ENCODE measurements at regions not wholly inside any gene's neighbourhood (a gene's known extent, or its start where the extent isn't known, plus 50 kb on each side); places are given as distances from the start of the nearest gene placed in this dataset.

DNA sequence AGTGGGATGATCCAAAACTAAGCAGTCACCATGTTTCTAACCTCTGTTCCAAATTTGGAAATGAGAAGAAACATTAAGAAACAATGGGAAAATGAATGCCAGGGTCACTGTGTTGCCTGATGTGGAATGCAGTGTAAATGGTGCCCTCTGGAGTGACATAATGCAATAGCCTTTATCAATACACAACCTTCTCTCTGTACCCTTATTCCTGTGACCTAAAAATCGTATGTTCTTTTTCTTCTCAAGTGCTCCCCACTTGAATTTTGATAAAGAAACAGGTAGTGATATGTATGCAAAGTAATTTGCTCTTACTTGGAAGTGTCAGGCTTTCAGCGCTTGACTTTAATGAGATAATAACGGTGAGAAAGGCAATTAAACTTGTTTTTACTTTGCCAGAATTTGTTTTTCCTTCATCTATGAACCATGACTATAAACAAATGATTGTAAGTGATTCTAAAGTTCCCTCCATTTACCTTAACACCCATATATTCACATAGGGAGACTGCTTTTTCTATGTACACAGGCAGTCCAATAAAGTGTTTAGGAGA is 145.8 kb upstream of the THRB start:
- Histone ChIP-seq H3K9me3 (ENCODE audit: control insufficient read depth, insufficient read depth, low read length) (no peaks in the 10 kb centered on the region), H3K36me3 (ENCODE audit: insufficient read depth, low read length) (no peaks in the 10 kb centered on the region), H3K4me1 (ENCODE audit: insufficient read depth, low read length) (0 out of 2 replicates have a peak, but pooled peaks cover 5% of the 10 kb centered on the region), H3K9ac (ENCODE audit: low read depth, low read length) (no peak overlapping the region)

GRCh38 chr3:24641628-24642027 is 147.0 kb upstream of the THRB start:
- Histone ChIP-seq H3K9me3 (ENCODE audit: control insufficient read depth, insufficient read depth, low read length) (no peaks in the 10 kb centered on the region), H3K36me3 (ENCODE audit: insufficient read depth, low read length) (no peaks in the 10 kb centered on the region), H3K4me1 (ENCODE audit: insufficient read depth, low read length) (0 out of 2 replicates have a peak, but pooled peaks cover 5% of the 10 kb centered on the region), H3K9ac (ENCODE audit: low read depth, low read length) (no peak overlapping the region)

GRCh38 chr3:24645047-24645446 is 150.4 kb upstream of the THRB start:
- H3K4me1 ChIP-seq (ENCODE audit: insufficient read depth, low read length): 0 out of 2 replicates have a peak, but pooled peaks cover 5% of the 10 kb centered on the region
- no peaks in the 10 kb centered on the region for H3K9me3 ChIP-seq (ENCODE audit: control insufficient read depth, insufficient read depth, low read length)
- H3K36me3 ChIP-seq (ENCODE audit: insufficient read depth, low read length): no peaks in the 10 kb centered on the region
- no peak overlapping the region for H3K9ac ChIP-seq (ENCODE audit: low read depth, low read length)

DNA sequence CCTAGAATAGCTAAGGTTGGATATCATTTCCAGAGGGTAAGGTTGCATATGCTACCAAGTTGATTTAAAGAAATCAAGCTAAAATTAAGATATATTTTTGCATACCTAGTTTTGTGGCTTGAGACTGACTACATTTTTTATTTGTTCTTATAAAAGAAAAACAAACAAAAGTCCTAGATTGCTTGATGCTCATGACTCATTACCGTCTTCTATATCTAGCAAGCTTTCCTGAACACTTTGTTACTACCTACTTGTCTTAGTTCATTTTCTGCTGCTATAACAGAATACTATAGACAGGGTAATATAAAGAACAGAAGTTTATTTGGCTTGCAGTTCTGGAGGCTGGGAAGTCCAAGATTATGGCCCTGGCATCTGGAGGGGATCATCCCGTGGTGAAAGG is 152.1 kb upstream of the THRB start:
- Histone ChIP-seq H3K36me3 (ENCODE audit: insufficient read depth, low read length) (no peaks in the 10 kb centered on the region), H3K9me3 (ENCODE audit: control insufficient read depth, insufficient read depth, low read length) (no peaks in the 10 kb centered on the region), H3K9ac (ENCODE audit: low read depth, low read length) (no peak overlapping the region), H3K4me1 (ENCODE audit: insufficient read depth, low read length) (0 out of 2 replicates have a peak, but pooled peaks cover 5% of the 10 kb centered on the region)

- no peaks in the 10 kb centered on the region for H3K4me1 ChIP-seq (ENCODE audit: insufficient read depth, low read length)
- no peaks in the 10 kb centered on the region for H3K36me3 ChIP-seq (ENCODE audit: insufficient read depth, low read length)
- no peak overlapping the region for H3K9ac ChIP-seq (ENCODE audit: low read depth, low read length)
- no peaks in the 10 kb centered on the region for H3K9me3 ChIP-seq (ENCODE audit: control insufficient read depth, insufficient read depth, low read length)
Measured at GRCh38 chr3:24648063-24648462, 153.4 kb upstream of the THRB start.

- H3K9me3 ChIP-seq (ENCODE audit: control insufficient read depth, insufficient read depth, low read length): no peaks in the 10 kb centered on the region
- no peaks in the 10 kb centered on the region for H3K4me1 ChIP-seq (ENCODE audit: insufficient read depth, low read length)
- H3K9ac ChIP-seq (ENCODE audit: low read depth, low read length): no peak overlapping the region
- no peaks in the 10 kb centered on the region for H3K36me3 ChIP-seq (ENCODE audit: insufficient read depth, low read length)
Measured at GRCh38 chr3:24650839-24651238, 156.2 kb upstream of the THRB start.

DNA sequence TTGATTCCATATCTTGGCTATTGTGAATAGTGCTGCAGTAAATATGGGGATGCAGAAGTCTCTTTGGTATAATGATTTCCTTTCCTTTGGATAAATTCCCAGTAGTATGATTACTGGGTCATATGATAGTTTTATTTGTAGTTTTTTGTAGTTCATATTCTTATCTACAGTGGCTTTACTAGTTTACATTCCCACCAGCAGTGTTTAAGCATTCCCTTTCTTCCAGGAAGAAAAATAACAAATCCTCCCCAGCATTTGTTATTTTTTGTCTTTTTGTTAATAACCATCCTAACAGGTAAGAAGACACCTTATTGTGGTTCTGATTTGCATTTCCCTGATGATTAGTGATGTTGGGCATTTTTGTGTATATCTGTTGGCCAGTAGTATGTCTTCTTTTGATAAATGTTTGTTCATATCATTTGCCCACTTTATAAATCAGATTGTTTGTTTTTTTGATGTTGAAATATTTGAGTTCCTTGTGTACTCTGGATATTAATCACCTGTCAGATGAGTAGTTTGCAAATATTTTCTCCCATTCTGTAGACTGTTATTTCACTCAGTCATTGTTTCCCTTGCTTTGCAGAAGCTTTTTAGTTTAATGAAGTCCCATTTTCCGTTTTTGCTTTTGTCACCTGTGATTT is 163.3 kb upstream of the THRB start:
- no peaks in the 10 kb centered on the region for H3K9me3 ChIP-seq (ENCODE audit: control insufficient read depth, insufficient read depth, low read length)

GRCh38 chr3:24661175-24661584 is 166.5 kb upstream of the THRB start:
- Histone ChIP-seq H3K9ac (ENCODE audit: low read depth, low read length) (no peak overlapping the region), H3K4me1 (ENCODE audit: insufficient read depth, low read length) (no peaks in the 10 kb centered on the region), H3K9me3 (ENCODE audit: control insufficient read depth, insufficient read depth, low read length) (no peaks in the 10 kb centered on the region), H3K36me3 (ENCODE audit: insufficient read depth, low read length) (no peaks in the 10 kb centered on the region)

More for the DNA sequence above, 163.3 kb upstream of the THRB start:
- H3K9ac ChIP-seq (ENCODE audit: low read depth, low read length): no peak overlapping the region
- H3K4me1 ChIP-seq (ENCODE audit: insufficient read depth, low read length): no peaks in the 10 kb centered on the region
- H3K36me3 ChIP-seq (ENCODE audit: insufficient read depth, low read length): no peaks in the 10 kb centered on the region

- no peak overlapping the region for H3K9ac ChIP-seq (ENCODE audit: low read depth, low read length)
- H3K4me1 ChIP-seq (ENCODE audit: insufficient read depth, low read length): no peaks in the 10 kb centered on the region
- H3K36me3 ChIP-seq (ENCODE audit: insufficient read depth, low read length): no peaks in the 10 kb centered on the region
- no peaks in the 10 kb centered on the region for H3K9me3 ChIP-seq (ENCODE audit: control insufficient read depth, insufficient read depth, low read length)
Measured at GRCh38 chr3:24662449-24663345, 168.0 kb upstream of the THRB start.

DNA sequence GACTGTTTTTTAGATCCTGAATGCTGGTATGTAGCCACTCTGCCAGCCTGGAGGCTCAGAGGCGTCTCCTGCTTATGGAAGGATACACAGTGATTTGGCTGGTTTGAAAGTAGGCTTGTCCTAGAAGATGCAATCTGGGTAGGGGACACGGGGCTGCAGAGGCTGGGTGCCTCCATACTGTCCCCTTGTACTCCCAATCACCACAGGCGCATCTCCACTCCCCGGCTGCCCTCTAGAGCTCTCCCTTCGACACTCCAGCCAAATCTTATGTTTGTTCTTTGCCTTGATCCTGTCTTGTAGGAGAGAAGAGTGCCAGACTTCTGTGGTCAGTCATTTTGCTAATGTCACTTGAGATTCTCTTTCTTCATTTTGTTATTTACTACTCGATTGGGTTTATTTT is 168.8 kb upstream of the THRB start:
- Histone ChIP-seq H3K9ac (ENCODE audit: low read depth, low read length) (no peak overlapping the region), H3K36me3 (ENCODE audit: insufficient read depth, low read length) (no peaks in the 10 kb centered on the region), H3K9me3 (ENCODE audit: control insufficient read depth, insufficient read depth, low read length) (no peaks in the 10 kb centered on the region), H3K4me1 (ENCODE audit: insufficient read depth, low read length) (no peaks in the 10 kb centered on the region)

DNA sequence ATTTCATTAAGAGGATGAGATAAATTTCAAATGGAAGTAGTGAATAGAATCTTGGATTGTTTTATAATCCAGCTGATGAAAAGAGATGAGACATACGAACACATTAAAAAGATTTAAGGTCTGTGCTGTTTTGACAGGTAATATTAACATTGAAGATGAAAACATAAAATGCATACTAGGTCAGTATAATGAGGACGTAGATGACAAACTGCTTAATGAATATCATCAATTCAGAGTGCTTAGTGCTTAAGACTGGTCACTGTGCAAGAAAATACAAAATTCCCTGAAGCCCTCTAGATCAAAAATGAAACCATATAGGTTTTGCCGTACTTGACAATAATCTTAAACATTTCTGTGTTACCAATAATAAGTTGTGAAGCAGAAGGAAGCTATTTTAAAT is 173.4 kb upstream of the THRB start:
- H3K9ac ChIP-seq (ENCODE audit: low read depth, low read length): no peak overlapping the region

DNA sequence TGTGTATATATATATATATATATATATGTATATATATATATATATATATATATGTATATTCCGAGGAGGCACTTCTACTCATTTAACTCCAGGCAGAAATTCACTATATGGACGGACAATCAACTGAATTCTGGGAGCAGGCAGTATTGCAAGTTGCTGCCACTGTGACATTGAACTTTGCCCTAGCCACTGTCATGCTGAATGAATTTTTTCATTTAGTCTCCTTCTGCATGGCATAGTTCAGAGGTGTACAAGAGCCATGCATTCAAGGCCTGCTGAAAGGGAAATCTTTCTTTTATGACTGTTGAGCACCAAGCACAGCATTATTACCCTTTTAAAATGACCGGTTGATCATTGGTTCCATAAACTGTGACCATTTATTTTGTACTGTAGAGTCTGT is 176.2 kb upstream of the THRB start:
- H3K4me1 ChIP-seq (ENCODE audit: insufficient read depth, low read length): no peaks in the 10 kb centered on the region
- no peaks in the 10 kb centered on the region for H3K36me3 ChIP-seq (ENCODE audit: insufficient read depth, low read length)
- H3K9ac ChIP-seq (ENCODE audit: low read depth, low read length): no peak overlapping the region
- H3K9me3 ChIP-seq (ENCODE audit: control insufficient read depth, insufficient read depth, low read length): no peaks in the 10 kb centered on the region

More for the DNA sequence above, 173.4 kb upstream of the THRB start:
- Histone ChIP-seq H3K9me3 (ENCODE audit: control insufficient read depth, insufficient read depth, low read length) (no peaks in the 10 kb centered on the region), H3K36me3 (ENCODE audit: insufficient read depth, low read length) (no peaks in the 10 kb centered on the region), H3K4me1 (ENCODE audit: insufficient read depth, low read length) (no peaks in the 10 kb centered on the region)

DNA sequence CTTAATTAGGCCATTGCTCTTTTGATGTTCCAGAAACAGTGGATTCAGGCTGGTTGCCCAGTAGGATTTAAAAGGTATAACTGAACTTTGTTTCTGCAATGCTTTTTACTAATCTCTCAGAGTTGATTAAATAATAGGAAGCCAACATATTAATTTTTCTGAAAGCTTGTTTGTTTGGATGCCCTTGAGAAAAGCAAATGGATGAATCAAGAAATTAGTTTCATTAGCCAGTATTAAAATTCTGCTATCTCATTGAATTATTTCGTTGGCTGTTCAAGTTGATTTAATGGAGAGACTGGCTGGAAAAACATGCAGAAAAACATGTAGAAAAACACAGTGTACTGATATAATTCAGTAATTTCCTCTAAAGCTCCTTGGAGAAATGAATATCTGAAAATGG is 178.9 kb upstream of the THRB start:
- Histone ChIP-seq H3K36me3 (ENCODE audit: insufficient read depth, low read length) (no peaks in the 10 kb centered on the region), H3K4me1 (ENCODE audit: insufficient read depth, low read length) (no peaks in the 10 kb centered on the region), H3K9me3 (ENCODE audit: control insufficient read depth, insufficient read depth, low read length) (no peaks in the 10 kb centered on the region), H3K9ac (ENCODE audit: low read depth, low read length) (no peak overlapping the region)

DNA sequence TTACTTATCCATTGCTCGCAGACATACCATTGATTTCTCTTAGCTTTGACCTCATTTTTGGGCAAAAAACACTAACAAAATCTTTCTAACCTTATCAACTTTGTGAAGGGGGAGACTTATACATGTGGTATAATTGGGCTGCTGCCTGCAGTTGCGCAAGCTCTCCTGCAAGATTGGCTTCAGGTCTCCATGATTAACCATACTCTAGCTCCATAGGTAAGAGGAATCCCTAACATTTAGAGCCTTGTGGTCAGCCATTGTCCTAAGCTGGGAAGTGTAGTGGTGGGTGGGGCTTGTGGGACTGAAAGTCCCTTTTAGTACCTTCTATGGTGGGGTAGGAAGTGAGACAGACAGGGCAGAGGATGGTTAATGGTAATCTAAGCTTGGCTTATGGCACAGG is 179.6 kb upstream of the THRB start:
- H3K4me1 ChIP-seq (ENCODE audit: insufficient read depth, low read length): no peaks in the 10 kb centered on the region
- no peaks in the 10 kb centered on the region for H3K36me3 ChIP-seq (ENCODE audit: insufficient read depth, low read length)
- H3K9me3 ChIP-seq (ENCODE audit: control insufficient read depth, insufficient read depth, low read length): no peaks in the 10 kb centered on the region
- no peak overlapping the region for H3K9ac ChIP-seq (ENCODE audit: low read depth, low read length)

GRCh38 chr3:24678021-24678420 is 183.4 kb upstream of the THRB start:
- no peaks in the 10 kb centered on the region for H3K4me1 ChIP-seq (ENCODE audit: insufficient read depth, low read length)
- peaks cover 3% of the 10 kb centered on the region; the same call in 1 of the 2 replicates for H3K9me3 ChIP-seq (ENCODE audit: control insufficient read depth, insufficient read depth, low read length)
- H3K36me3 ChIP-seq (ENCODE audit: insufficient read depth, low read length): no peaks in the 10 kb centered on the region
- no peak overlapping the region for H3K9ac ChIP-seq (ENCODE audit: low read depth, low read length)

All from ES-I3 (cell line).